SK-N-SH (cell line): ENCODE measurements at regions not wholly inside any gene's neighbourhood (a gene's known extent, or its start where the extent isn't known, plus 50 kb on each side); places are given as distances from the start of the nearest gene placed in this dataset.

ENCODE experiments used
- CTCF ChIA-PET: fragments of 300-600, 350-600 bp; formaldehyde crosslinking; extraction: SDS; loops from one replicate; lab custom pipeline; 2021; lab: Yijun Ruan, JAX
- POLR2A ChIA-PET: fragments of 350-600 bp; sonication (Branson Sonifier 250); formaldehyde crosslinking; extraction: SDS; loops from one replicate; lab custom pipeline; 2020; ENCODE audit warnings: antibody characterized with exemption, inconsistent platforms; lab: Yijun Ruan, JAX
- DNase-seq: peaks from one replicate; pipeline ENCODE4 v3.0.0; 2012
- H2AFZ ChIP-seq: fragments of 200-600 bp; sonication (generic); 2 replicates; pipeline ENCODE4 v1.8.1; 2016; ENCODE audit warnings: antibody characterized with exemption, mild to moderate bottlenecking, low read depth
- H3F3A ChIP-seq: fragments of 200-600 bp; sonication (generic); replicated peaks from 2 replicates; pipeline ENCODE3; 2016; ENCODE audit warnings: antibody characterized with exemption, mild to moderate bottlenecking; ENCODE audit not compliant: insufficient read depth
- H3K27ac ChIP-seq, 2 experiments: fragments of 200-500 bp in 1 of 2; fragments of 200-600 bp in 1 of 2; sonication (Bioruptor generic) in 1 of 2; sonication (generic), shearing (Covaris generic) in 1 of 2; 2 replicates each; pipeline versions ENCODE4 v1.5.1 to v1.6.1; 2014 to 2016; ENCODE audit warnings: low read depth in 2 of 2, inconsistent platforms in 1 of 2, low read length in 1 of 2, mild to moderate bottlenecking in 1 of 2, mixed read lengths in 1 of 2
- H3K27me3 ChIP-seq: fragments of 200-600 bp; sonication (generic), shearing (Covaris generic); 2 replicates; pipeline ENCODE4 v1.6.1; 2016; ENCODE audit warnings: mixed run types; ENCODE audit not compliant: insufficient read depth
- H3K36me3 ChIP-seq, 2 experiments: fragments of 200-500 bp in 1 of 2; fragments of 200-600 bp in 1 of 2; sonication (Bioruptor generic) in 1 of 2; sonication (generic) in 1 of 2; replicated peaks in 1 of 2; 2 replicates each; pipeline versions ENCODE3 to v1.5.1; 2014 to 2016; ENCODE audit warnings: low read length in 1 of 2, mild to moderate bottlenecking in 1 of 2; ENCODE audit not compliant: insufficient read depth in 2 of 2, control insufficient read depth in 1 of 2
- H3K4me1 ChIP-seq, 2 experiments: fragments of 200-500 bp in 1 of 2; fragments of 200-600 bp in 1 of 2; sonication (Bioruptor generic) in 1 of 2; sonication (generic), shearing (Covaris generic) in 1 of 2; 2 replicates each; pipeline versions ENCODE4 v1.5.1 to v1.6.1; 2014 to 2016; ENCODE audit warnings: low read depth in 1 of 2, low read length in 1 of 2, mixed run types in 1 of 2; ENCODE audit not compliant: insufficient read depth in 2 of 2, control insufficient read depth in 1 of 2
- H3K4me2 ChIP-seq: fragments of 200-600 bp; sonication (generic), shearing (Covaris generic); 2 replicates; pipeline ENCODE4 v1.6.1; 2017; ENCODE audit warnings: mixed run types
- H3K4me3 ChIP-seq, 2 experiments: fragments of 200-500 bp in 1 of 2; fragments of 200-600 bp in 1 of 2; sonication (Bioruptor generic) in 1 of 2; sonication (generic), shearing (Covaris generic) in 1 of 2; 2 replicates each; pipeline versions ENCODE4 v1.5.1 to v1.8.1; 2014 to 2016; ENCODE audit warnings: low read depth in 2 of 2, inconsistent platforms in 1 of 2, low read length in 1 of 2, mild to moderate bottlenecking in 1 of 2, mixed read lengths in 1 of 2, moderate library complexity in 1 of 2
- H3K79me2 ChIP-seq: fragments of 200-600 bp; sonication (generic); 2 replicates; pipeline ENCODE4 v1.8.1; 2017; ENCODE audit warnings: mild to moderate bottlenecking; ENCODE audit not compliant: insufficient read depth
- H3K9ac ChIP-seq: fragments of 200-600 bp; sonication (generic); 2 replicates; pipeline ENCODE4 v1.6.1; 2017; ENCODE audit warnings: mixed run types
- H3K9me2 ChIP-seq: fragments of 200-600 bp; sonication (generic); 2 replicates; pipeline ENCODE4 v1.6.1; 2017; ENCODE audit warnings: mixed run types
- H3K9me3 ChIP-seq: fragments of 200-600 bp; sonication (generic); 2 replicates; pipeline ENCODE4 v1.6.1; 2017; ENCODE audit warnings: mixed run types, mild to moderate bottlenecking, moderate library complexity
- H4K20me1 ChIP-seq: fragments of 200-600 bp; sonication (generic); 2 replicates; pipeline ENCODE4 v1.6.1; 2017; ENCODE audit warnings: mild to moderate bottlenecking, mixed run types; ENCODE audit not compliant: insufficient read depth
- CHD2 ChIP-seq: fragments of 150-350 bp; IDR thresholded peaks from 2 replicates; pipeline ENCODE4 v1.6.1; 2018; ENCODE audit warnings: low read length; ENCODE audit not compliant: partially characterized antibody
- EZH2phosphoT487 ChIP-seq: fragments of 200-600 bp; sonication (generic); IDR thresholded peaks from 2 replicates; pipeline ENCODE4 v1.6.1; 2017; ENCODE audit warnings: low read depth, mixed run types, mild to moderate bottlenecking, antibody characterized with exemption, moderate library complexity, borderline replicate concordance
- FOXJ3 ChIP-seq: sonication (generic); formaldehyde crosslinking; IDR thresholded peaks from 2 replicates; pipeline ENCODE4 v1.5.1; 2020; ENCODE audit warnings: mild to moderate bottlenecking, missing genetic modification reagents
- IRF3 ChIP-seq: fragments of 150-350 bp; IDR thresholded peaks from 2 replicates; pipeline ENCODE4 v1.6.1; 2016; ENCODE audit warnings: mild to moderate bottlenecking, low read depth, low read length
- PBX3 ChIP-seq: IDR thresholded peaks from 2 replicates; pipeline ENCODE4; 2012
- POLR2AphosphoS5 ChIP-seq: IDR thresholded peaks from 2 replicates; pipeline ENCODE4 v1.6.1; 2012; ENCODE audit warnings: low read depth, low read length
- RAD21 ChIP-seq: IDR thresholded peaks from 2 replicates; pipeline ENCODE4 v1.6.1; 2012; ENCODE audit warnings: mild to moderate bottlenecking, low read length
- REST ChIP-seq: IDR thresholded peaks from 2 replicates; pipeline ENCODE4 v1.6.1; 2012; ENCODE audit warnings: mild to moderate bottlenecking, low read depth, low read length, moderate library complexity
- RFX5 ChIP-seq: IDR thresholded peaks from 2 replicates; pipeline ENCODE4 v1.6.1; 2012; ENCODE audit warnings: mild to moderate bottlenecking, improper control_type of control experiment, low read length
- SMC3 ChIP-seq: IDR thresholded peaks from 2 replicates; pipeline ENCODE4 v1.6.1; 2012; ENCODE audit warnings: low read depth, low read length, improper control_type of control experiment
- TEAD4 ChIP-seq: IDR thresholded peaks from 2 replicates; pipeline ENCODE4 v1.4.0; 2012; ENCODE audit warnings: mild to moderate bottlenecking, borderline replicate concordance; ENCODE audit not compliant: insufficient read depth
- USF1 ChIP-seq: IDR thresholded peaks from 2 replicates; pipeline ENCODE4 v1.4.0; 2012; ENCODE audit warnings: low read depth, borderline replicate concordance
- ZBTB33 ChIP-seq: IDR thresholded peaks from 2 replicates; pipeline ENCODE4 v1.4.0; 2012; ENCODE audit warnings: low read depth, borderline replicate concordance
- WGBS: methylation state at CpG from one replicate; pipeline ENCODE4 v1.1.6; 2017; ENCODE audit warnings: low lambda C conversion rate; 5-methylcytosine and 5-hydroxymethylcytosine counted together

GRCh38 chr22:19638282-19639015, 75.9 kb upstream of the SEPTIN5 start:
- Histone ChIP-seq H3F3A (no peaks in the 10 kb centered on the region), H3K4me3 (no peak overlapping the region), H3K9ac (no peak overlapping the region), H3K4me2 (no peak overlapping the region), H4K20me1 (no peaks in the 10 kb centered on the region), H3K27ac (no peak overlapping the region), H3K36me3 (no peaks in the 10 kb centered on the region), H3K4me1 (no peaks in the 10 kb centered on the region), H3K9me3 (no peaks in the 10 kb centered on the region), H2AFZ (no peak overlapping the region), H3K27me3 (no peaks in the 10 kb centered on the region; the same call in 1 of the 2 replicates), H3K9me2 (no peaks in the 10 kb centered on the region), H3K79me2 (no peaks in the 10 kb centered on the region)
- ChIA-PET CTCF (interaction anchor here (1.0 to 3.4 kb wide), 3 partner anchors 8 to 459 kb away, joined by 3 to 17 read pairs (median 3); no protein-coding TSS in a partner anchor), POLR2A (no interaction called here)
- TF ChIP-seq POLR2AphosphoS5 (no peak), REST (no peak), PBX3 (no peak), IRF3 (no peak), TEAD4 (no peak), SMC3 (no peak), CHD2 (no peak), FOXJ3 (no peak), RFX5 (no peak), USF1 (no peak), EZH2phosphoT487 (no peak), ZBTB33 (no peak), RAD21 (no peak)
- peak; percentile 7 for DNase-seq
- WGBS, result 56% methylated on average over 8 of the region's 8 CpGs
